NCI-H524 (cell line): ENCODE measurements at regions not wholly inside any gene's neighbourhood (a gene's known extent, or its start where the extent isn't known, plus 50 kb on each side); places are given as distances from the start of the nearest gene placed in this dataset.
"Not testable (repeated sequence)": the region's sequence is repeated elsewhere in the genome, so short reads cannot be mapped to it uniquely, and the experiment has no call there.

ENCODE experiments used
- DNase-seq, 2 experiments: peaks; one replicate each; lab custom pipeline; 2025; lab: John Stamatoyannopoulos, UW

DNA sequence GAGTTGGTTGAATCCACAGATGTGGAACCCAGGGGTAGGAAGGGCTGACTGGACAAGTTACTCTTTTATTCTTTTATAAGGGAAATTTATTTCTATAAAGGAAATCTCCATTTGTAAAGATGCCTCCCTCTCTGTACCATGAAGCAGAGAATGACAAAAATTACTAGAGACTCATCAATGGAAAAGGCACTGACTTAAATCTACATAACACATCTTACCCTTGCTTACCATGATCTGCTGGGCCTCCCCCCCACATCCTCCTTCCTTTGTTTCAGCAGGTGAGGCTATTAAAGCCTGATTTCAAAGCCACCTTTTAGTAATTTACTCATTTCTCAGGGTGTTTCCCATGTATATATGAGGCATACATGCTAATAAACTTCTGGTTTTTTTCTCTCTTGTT lies 130.2 kb upstream of the HDDC2 start:
- DNase-seq, result no peak

GRCh38 chr6:125432963-125433362 lies 131.2 kb upstream of the HDDC2 start:
- no peak for DNase-seq

DNA sequence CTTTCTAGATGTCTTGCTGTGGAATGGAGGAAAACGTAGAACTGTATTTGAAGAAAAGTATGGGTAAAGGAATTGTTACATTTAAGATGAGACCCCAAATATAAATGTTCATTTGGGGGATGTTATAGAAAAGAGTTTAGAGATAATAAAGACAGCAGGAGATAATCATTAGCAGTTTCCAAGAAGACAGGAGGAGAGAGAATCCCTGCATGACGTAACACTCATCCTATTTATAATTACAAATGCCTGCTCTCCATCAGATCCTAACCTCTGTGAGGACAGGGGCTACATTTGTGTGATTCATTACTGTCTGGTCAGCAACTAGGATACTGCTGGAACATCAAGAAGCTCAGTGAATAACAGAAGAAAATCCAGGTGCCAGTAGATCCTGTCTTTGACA lies 133.0 kb upstream of the HDDC2 start:
- DNase-seq, result no peak

- DNase-seq, result no peak
Measured at GRCh38 chr6:125439512-125439911, 137.7 kb upstream of the HDDC2 start.

DNA sequence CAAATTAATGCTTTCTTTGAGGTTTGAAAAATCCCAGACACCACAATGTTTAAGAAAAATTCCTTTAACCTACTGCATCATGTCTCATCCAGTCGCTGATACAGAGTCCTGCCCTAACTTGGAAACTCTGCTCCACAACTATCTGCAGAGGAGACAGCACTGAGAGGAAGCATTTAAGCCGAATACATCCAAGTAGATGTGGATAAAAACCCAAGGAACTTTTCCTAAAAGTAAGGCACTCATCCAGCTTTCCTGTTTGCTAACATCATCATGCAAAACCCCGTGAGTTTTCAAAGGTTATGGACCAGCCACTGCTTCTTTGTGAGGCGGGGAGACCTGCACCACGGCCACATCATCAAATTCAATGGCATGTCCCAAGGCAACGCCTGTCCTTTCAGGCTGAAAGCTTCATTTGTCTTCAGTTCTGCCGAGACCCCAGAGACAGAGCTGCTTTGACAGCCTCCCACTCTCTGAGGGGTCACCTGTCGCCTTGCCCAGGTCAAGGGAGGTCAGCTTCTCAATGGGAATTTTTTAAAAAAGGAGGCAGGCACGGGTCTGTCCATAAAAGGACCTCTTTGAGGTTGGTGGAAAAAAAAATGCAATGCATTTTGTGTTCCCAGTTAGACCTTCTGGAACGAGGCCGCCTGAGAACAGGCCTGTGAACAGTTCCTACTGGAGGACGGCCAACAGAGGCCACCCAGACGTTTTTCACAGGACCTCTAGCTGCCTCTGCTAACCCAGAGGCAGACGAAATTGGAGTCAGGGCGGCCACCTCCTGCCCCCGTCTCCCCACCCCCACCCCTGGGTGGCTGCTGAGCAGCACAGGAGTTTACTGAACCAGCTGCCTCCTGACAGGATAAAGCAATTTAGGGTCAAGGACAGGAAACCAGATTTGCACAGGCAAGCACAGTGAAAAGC lies 142.5 kb upstream of the HDDC2 start:
- DNase-seq, result peak; percentile 52 to 94

GRCh38 chr6:125445054-125445453 lies 143.3 kb upstream of the HDDC2 start:
- no peak for DNase-seq

GRCh38 chr6:125446011-125446410 lies 144.2 kb upstream of the HDDC2 start:
- DNase-seq, result no peak

GRCh38 chr6:125451750-125452149 lies 150.0 kb upstream of the HDDC2 start:
- DNase-seq, result no peak

GRCh38 chr6:125453516-125453915 lies 151.7 kb upstream of the HDDC2 start:
- no peak for DNase-seq

DNA sequence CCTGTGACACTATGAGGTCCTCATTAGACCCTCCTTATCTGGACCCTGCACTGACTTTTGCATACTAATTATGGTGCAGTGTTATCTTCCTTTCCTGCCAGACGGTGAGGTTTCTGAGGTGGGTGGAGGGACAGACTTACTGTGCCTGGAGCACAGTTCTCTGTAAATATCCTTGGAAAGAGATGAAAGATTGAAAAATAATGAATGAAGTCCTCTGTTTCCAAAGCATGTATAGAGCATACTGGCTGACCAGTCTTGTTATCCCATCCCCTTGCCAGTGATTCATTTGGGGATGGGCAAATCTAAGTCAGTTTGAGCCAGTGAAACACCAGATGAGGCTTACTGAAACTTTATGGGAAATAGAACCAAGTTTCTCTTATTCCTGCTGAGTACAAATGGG lies 152.6 kb upstream of the HDDC2 start:
- no peak for DNase-seq

DNA sequence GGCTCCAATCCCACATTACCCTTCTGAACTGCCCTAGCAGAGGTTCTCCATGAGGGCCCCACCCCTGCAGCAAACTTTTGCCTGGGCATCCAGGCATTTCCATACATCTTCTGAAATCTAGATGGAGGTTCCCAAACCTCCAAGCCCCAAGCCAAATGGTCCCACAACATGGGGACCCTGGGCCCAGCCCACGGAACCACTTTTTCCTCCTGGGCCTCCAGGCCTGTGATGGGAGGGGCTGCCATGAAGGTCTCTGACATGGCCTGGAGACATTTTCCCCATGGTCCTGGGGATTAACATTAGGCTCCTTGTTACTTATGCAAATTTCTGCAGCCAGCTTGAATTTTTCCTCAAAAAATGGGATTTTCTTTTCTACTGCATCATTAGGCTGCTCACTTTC lies 156.7 kb upstream of the HDDC2 start:
- DNase-seq, result not testable (repeated sequence)

- DNase-seq, result not testable (repeated sequence)
Measured at GRCh38 chr6:125465332-125465731, 163.6 kb upstream of the HDDC2 start.

GRCh38 chr6:125469915-125470314 lies 168.1 kb upstream of the HDDC2 start:
- no peak for DNase-seq

GRCh38 chr6:125471667-125472066 lies 169.9 kb upstream of the HDDC2 start:
- no peak for DNase-seq

- DNase-seq, result no peak
Measured at GRCh38 chr6:125474061-125474460, 172.3 kb upstream of the HDDC2 start.

DNA sequence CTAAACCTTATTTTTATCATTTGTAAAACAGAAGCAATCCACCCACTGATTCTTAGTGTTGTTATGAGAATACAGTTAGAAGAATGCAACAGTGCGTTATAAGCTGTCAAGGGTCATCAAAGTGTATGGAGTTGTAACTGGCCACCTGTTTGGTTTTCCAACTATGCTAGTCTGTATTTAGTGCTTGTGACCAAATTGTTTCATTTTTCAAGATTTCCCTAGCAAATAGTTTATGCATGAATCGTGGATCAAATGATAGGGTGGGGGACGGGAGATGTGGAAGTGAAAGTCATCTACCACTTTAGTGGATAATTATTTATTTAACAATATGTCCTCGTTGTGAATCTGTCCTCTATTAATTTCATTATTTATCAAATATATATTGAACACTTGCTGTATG lies 175.4 kb upstream of the HDDC2 start:
- no peak for DNase-seq

- DNase-seq, result no peak
Measured at GRCh38 chr6:125477844-125478243, 176.1 kb upstream of the HDDC2 start.

GRCh38 chr6:125480146-125480545 lies 178.4 kb upstream of the HDDC2 start:
- no peak for DNase-seq

DNA sequence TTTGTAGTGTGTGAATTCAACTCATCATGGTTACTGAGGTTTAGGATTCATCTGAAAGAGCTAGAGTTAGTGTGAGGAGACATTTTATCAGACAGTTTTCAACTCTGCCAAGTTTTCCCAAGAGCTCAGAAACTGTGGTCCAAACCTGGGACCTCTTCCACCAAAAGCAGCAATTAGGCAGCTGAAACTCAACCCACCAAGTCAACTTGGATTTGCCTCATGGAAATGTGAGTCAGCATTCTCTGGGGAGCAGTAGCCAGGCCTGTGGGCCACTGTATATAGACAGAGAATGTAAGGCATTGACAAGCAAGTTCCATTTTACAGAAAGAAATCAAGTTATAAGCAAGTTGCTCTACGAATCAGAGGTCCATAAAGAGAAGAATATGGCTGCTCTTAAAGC lies 178.8 kb upstream of the HDDC2 start:
- no peak for DNase-seq

DNA sequence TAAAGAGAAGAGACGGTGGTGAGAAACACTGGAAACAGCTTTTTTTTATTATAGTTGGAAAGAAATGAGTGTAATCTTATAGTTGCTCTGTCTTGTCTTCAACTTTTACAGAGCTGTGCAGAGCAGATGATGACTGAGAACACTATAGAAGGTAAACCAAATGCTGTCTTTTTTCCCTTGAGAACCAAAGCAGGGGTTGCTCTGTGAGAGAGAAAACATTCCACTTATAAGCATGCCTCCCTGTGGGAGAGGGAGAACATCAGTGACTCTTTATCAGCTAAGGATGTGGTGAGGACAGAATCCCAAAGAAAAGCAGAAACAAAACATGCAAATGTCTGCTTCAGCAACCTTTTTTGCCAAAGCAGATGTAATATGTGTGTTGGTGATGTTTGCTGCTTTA lies 179.3 kb upstream of the HDDC2 start:
- DNase-seq, result no peak

DNA sequence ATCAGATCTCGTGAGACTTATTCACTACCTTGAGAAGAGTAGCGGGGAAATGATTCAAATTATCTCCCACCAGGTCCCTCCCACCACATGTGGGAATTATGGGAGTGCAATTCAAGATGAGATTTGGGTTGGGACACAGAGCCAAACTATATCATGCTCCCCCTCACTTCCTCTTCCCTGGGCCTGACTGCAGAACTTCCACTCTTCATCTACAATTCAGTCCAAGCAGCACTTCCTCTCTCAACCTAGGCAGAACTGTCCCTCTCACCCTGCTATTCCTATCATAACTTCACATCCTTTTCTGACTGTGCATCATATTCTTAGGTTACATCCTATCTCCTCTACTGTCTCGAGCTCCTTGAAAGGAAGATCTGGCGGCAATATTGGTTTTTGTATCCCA lies 184.0 kb upstream of the HDDC2 start:
- no peak for DNase-seq

DNA sequence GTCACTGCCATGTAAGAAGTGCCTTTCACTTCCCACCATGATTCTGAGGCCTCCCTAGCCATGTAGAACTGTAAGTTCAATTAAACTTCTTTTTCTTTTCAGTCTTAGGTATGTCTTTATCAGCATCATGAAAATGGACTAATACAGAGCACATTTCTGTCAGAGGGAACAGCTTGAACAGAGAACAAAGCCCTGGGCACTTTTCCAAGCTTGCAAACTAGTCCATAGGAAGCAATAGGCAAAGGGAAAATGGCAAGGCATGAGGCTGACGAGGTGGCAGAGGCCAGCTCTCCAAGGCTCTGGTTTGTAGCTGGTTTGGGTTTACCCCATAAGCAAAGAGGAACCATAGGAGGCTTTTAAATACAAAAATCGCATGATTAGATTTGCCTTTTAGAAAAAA lies 185.1 kb upstream of the HDDC2 start:
- DNase-seq, result no peak

GRCh38 chr6:125489579-125490285 lies 188.0 kb upstream of the HDDC2 start:
- DNase-seq, result no peak
